ENCODE measurements at regions not wholly inside any gene's neighbourhood (a gene's known extent, or its start where the extent isn't known, plus 50 kb on each side); places are given as distances from the start of the nearest gene placed in this dataset.

- TF ChIP-seq CTCF (IDR thresholded peaks at IDR 0.05) (no peak), POLR2A (IDR thresholded peaks at IDR 0.05) (no peak), EP300 (IDR thresholded peaks at IDR 0.05) (no peak)
Measured at GRCh38 chr14:101624536-101624935, 63.2 kb downstream of the DIO3 start.
